GM23338 (cell line): ENCODE measurements at regions not wholly inside any gene's neighbourhood (a gene's known extent, or its start where the extent isn't known, plus 50 kb on each side); places are given as distances from the start of the nearest gene placed in this dataset.

ENCODE experiments used
- ATAC-seq: fragments of 200-7000 bp; cut with Tn5 transposase; 3 replicates; pipeline ENCODE4 v1.9.1; 2020
- DNase-seq: peaks from one replicate; pipeline ENCODE4 v3.0.0-alpha.2; 2015; ENCODE audit warnings: low spot score
- H2AFZ ChIP-seq: fragments of 200-600 bp; sonication (generic); 2 replicates; pipeline ENCODE4 v1.8.0; 2016; ENCODE audit warnings: antibody characterized with exemption, mild to moderate bottlenecking, moderate library complexity
- H3F3A ChIP-seq: fragments of 200-600 bp; sonication (generic); replicated peaks from 2 replicates; pipeline ENCODE4 v1.8.0; 2017; ENCODE audit warnings: antibody characterized with exemption, mixed run types, low read depth
- H3K27ac ChIP-seq: fragments of 200-600 bp; sonication (generic); 2 replicates; pipeline ENCODE4 v1.6.1; 2016; ENCODE audit warnings: low read depth
- H3K27me3 ChIP-seq: fragments of 200-600 bp; sonication (generic); 2 replicates; pipeline ENCODE4 v1.8.0; 2016; ENCODE audit warnings: mild to moderate bottlenecking, mixed run types, moderate library complexity; ENCODE audit not compliant: insufficient read depth
- H3K36me3 ChIP-seq: fragments of 200-600 bp; sonication (generic); 2 replicates; pipeline ENCODE4 v1.8.0; 2016; ENCODE audit warnings: mild to moderate bottlenecking; ENCODE audit not compliant: insufficient read depth
- H3K4me1 ChIP-seq: fragments of 200-600 bp; sonication (generic); 2 replicates; pipeline ENCODE4 v1.8.0; 2016; ENCODE audit warnings: mild to moderate bottlenecking, moderate library complexity; ENCODE audit not compliant: insufficient read depth
- H3K4me2 ChIP-seq: fragments of 200-600 bp; sonication (generic); 2 replicates; pipeline ENCODE4 v1.7.1; 2017; ENCODE audit warnings: mixed run types
- H3K4me3 ChIP-seq: fragments of 200-600 bp; sonication (generic); 2 replicates; pipeline ENCODE4 v1.6.1; 2016; ENCODE audit warnings: mixed run types
- H3K79me2 ChIP-seq: fragments of 200-600 bp; sonication (generic); replicated peaks from 2 replicates; pipeline ENCODE4 v1.8.0; 2017; ENCODE audit warnings: mild to moderate bottlenecking; ENCODE audit not compliant: insufficient read depth
- H3K9me2 ChIP-seq: fragments of 200-600 bp; sonication (generic); 2 replicates; pipeline ENCODE4 v1.8.0; 2017; ENCODE audit not compliant: insufficient read depth
- H4K20me1 ChIP-seq: fragments of 200-600 bp; sonication (generic); replicated peaks from 2 replicates; pipeline ENCODE4 v1.8.0; 2017; ENCODE audit warnings: mild to moderate bottlenecking; ENCODE audit not compliant: insufficient read depth
- H3K27ac Mint-ChIP-seq: 2 replicates; pipeline ENCODE4 v1.8.0; 2020; ENCODE audit warnings: inconsistent platforms, mild to moderate bottlenecking, moderate library complexity, mixed read lengths
- H3K27me3 Mint-ChIP-seq: 3 replicates; pipeline ENCODE4 v1.8.0; 2022; ENCODE audit warnings: low read depth, mild to moderate bottlenecking, moderate library complexity, mixed read lengths, inconsistent platforms; ENCODE audit not compliant: insufficient read depth, poor library complexity
- H3K36me3 Mint-ChIP-seq: 3 replicates; pipeline ENCODE4 v1.8.0; 2021; ENCODE audit warnings: low read depth, mild to moderate bottlenecking, inconsistent platforms, moderate library complexity, mixed read lengths
- H3K4me1 Mint-ChIP-seq: 3 replicates; pipeline ENCODE4 v1.8.0; 2020; ENCODE audit warnings: mild to moderate bottlenecking, inconsistent platforms, mixed read lengths
- H3K4me3 Mint-ChIP-seq: 3 replicates; pipeline ENCODE4 v1.8.0; 2021; ENCODE audit warnings: moderate library complexity, mild to moderate bottlenecking, inconsistent platforms, mixed read lengths
- H3K9me3 Mint-ChIP-seq: 3 replicates; pipeline ENCODE4 v1.8.0; 2020; ENCODE audit warnings: moderate library complexity, mild to moderate bottlenecking, inconsistent platforms, mixed read lengths
- CREB1 ChIP-seq: fragments of 250-450 bp; sonication (Bioruptor Pico); IDR thresholded peaks from 2 replicates; pipeline ENCODE4 v1.5.0; 2020; ENCODE audit warnings: low read depth, mild to moderate bottlenecking, moderate library complexity
- EZH2 ChIP-seq: fragments of 200-600 bp; sonication (generic); IDR thresholded peaks from one replicate; pipeline ENCODE4 v1.8.0; 2017; ENCODE audit warnings: antibody characterized with exemption, mild to moderate bottlenecking, low read depth; ENCODE audit not compliant: unreplicated experiment
- EZH2phosphoT487 ChIP-seq: fragments of 200-600 bp; sonication (generic); IDR thresholded peaks from one replicate; pipeline ENCODE4 v1.8.1; 2018; ENCODE audit warnings: antibody characterized with exemption; ENCODE audit not compliant: unreplicated experiment
- JUNB ChIP-seq: IDR thresholded peaks from one replicate; pipeline ENCODE4 v1.6.1; 2016; ENCODE audit warnings: antibody characterized with exemption; ENCODE audit not compliant: unreplicated experiment
- NANOG ChIP-seq: IDR thresholded peaks from 2 replicates; pipeline ENCODE4 v1.6.1; 2016; ENCODE audit warnings: antibody characterized with exemption, borderline replicate concordance
- STAT1 ChIP-seq: IDR thresholded peaks from one replicate; pipeline ENCODE4 v1.6.1; 2016; ENCODE audit warnings: antibody characterized with exemption; ENCODE audit not compliant: unreplicated experiment
- ZNF114 ChIP-seq: fragments of 250-450 bp; sonication (Bioruptor Pico); IDR thresholded peaks from 2 replicates; pipeline ENCODE4 v1.5.0; 2020; ENCODE audit warnings: mild to moderate bottlenecking, moderate library complexity
- ZNF331 ChIP-seq: fragments of 250-450 bp; sonication (Bioruptor Pico); IDR thresholded peaks from 2 replicates; pipeline ENCODE4 v1.5.0; 2020; ENCODE audit warnings: low read depth, mild to moderate bottlenecking, moderate library complexity
- ZNF462 ChIP-seq: fragments of 250-450 bp; sonication (Bioruptor Pico); IDR thresholded peaks from 2 replicates; pipeline ENCODE4 v1.5.0; 2020; ENCODE audit warnings: mild to moderate bottlenecking, moderate library complexity
- TF ChIP-seq, protein P1 (sequence below), 2 experiments: fragments of 200-600 bp in 1 of 2; sonication (generic) in 1 of 2; conservative IDR thresholded peaks; 2 replicates each; pipeline versions ENCODE4 v1.5.1 to v1.6.1; 2016 to 2017; ENCODE audit warnings: antibody characterized with exemption in 2 of 2, low read depth in 2 of 2, mild to moderate bottlenecking in 2 of 2, moderate library complexity in 1 of 2
- TF ChIP-seq, protein P2 (sequence below): IDR thresholded peaks from one replicate; pipeline ENCODE4 v1.6.1; 2018; ENCODE audit warnings: antibody characterized with exemption; ENCODE audit not compliant: unreplicated experiment
- TF ChIP-seq, protein P3 (sequence below): IDR thresholded peaks from 2 replicates; pipeline ENCODE4 v1.6.1; 2016; ENCODE audit warnings: antibody characterized with exemption

DNA sequence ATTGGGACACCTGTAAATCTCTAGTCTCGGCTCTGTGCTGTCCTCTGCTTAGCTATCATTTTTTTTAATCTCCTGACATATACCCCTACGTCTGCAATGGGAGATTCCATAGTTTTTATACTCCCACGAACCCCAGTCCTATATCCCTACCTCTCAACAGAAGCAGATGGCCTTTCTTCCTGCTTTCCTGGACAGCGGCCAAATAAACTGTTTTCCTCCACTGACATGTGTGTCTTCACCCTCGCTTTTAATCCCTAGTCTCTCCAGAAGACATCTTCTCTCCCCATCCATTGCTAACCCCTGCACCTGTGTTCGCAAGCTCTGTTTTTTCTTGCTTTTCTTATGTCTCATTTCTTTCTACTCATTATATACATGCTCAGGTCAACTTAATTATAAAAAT is 395.4 kb downstream of the EPHA4 start (continued):
- no peak for TF ChIP-seq ZNF462
- no peak for TF ChIP-seq JUNB

DNA sequence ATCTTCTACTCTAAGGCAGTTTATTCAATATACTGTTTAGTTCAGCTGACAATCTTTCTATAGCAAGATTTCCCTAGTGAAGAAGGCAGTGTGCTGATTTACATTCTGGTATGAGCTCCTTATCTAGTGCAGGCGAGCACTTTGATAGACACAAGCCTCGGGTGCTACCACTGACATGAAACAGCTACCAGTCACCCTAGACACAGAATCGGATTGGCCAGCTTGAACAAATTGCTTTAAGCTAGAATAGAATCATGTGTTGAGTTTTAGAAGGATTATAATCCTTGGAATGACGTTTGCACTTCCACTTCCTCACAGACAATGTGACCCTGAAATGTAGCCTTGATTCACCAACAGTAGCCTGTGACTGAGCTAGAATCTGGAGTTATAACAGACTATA is 394.0 kb downstream of the EPHA4 start:
- Histone ChIP-seq H3K27ac (no peak overlapping the region), H4K20me1 (no peaks in the 10 kb centered on the region), H3K4me1 (no peaks in the 10 kb centered on the region), H3K4me2 (no peak overlapping the region), H3K9me2 (no peaks in the 10 kb centered on the region), H3K79me2 (no peaks in the 10 kb centered on the region), H2AFZ (no peak overlapping the region), H3K27me3 (no peaks in the 10 kb centered on the region), H3F3A (no peaks in the 10 kb centered on the region), H3K4me3 (no peak overlapping the region), H3K36me3 (no peaks in the 10 kb centered on the region)
- no peak overlapping the region for H3K27ac Mint-ChIP-seq
- H3K4me1 Mint-ChIP-seq: no peaks in the 10 kb centered on the region
- no peaks in the 10 kb centered on the region for H3K27me3 Mint-ChIP-seq
- no peak overlapping the region for H3K4me3 Mint-ChIP-seq
- no peaks in the 10 kb centered on the region for H3K36me3 Mint-ChIP-seq
- H3K9me3 Mint-ChIP-seq: no peaks in the 10 kb centered on the region
- DNase-seq: no peak
- no peak for ATAC-seq
- TF ChIP-seq ZNF331 (CRISPR knock-in tag) (no peak), JUNB (no peak), EZH2phosphoT487 (no peak), EZH2 (no peak), ZNF114 (CRISPR knock-in tag) (no peak), CREB1 (no peak), STAT1 (no peak), NANOG (no peak)
- TF ChIP-seq, protein P1, sequence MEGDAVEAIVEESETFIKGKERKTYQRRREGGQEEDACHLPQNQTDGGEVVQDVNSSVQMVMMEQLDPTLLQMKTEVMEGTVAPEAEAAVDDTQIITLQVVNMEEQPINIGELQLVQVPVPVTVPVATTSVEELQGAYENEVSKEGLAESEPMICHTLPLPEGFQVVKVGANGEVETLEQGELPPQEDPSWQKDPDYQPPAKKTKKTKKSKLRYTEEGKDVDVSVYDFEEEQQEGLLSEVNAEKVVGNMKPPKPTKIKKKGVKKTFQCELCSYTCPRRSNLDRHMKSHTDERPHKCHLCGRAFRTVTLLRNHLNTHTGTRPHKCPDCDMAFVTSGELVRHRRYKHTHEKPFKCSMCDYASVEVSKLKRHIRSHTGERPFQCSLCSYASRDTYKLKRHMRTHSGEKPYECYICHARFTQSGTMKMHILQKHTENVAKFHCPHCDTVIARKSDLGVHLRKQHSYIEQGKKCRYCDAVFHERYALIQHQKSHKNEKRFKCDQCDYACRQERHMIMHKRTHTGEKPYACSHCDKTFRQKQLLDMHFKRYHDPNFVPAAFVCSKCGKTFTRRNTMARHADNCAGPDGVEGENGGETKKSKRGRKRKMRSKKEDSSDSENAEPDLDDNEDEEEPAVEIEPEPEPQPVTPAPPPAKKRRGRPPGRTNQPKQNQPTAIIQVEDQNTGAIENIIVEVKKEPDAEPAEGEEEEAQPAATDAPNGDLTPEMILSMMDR (conservative IDR thresholded peaks at IDR 0.05; ENCODE audit: low read depth in 2 of 2): no peak
- TF ChIP-seq, protein P2, sequence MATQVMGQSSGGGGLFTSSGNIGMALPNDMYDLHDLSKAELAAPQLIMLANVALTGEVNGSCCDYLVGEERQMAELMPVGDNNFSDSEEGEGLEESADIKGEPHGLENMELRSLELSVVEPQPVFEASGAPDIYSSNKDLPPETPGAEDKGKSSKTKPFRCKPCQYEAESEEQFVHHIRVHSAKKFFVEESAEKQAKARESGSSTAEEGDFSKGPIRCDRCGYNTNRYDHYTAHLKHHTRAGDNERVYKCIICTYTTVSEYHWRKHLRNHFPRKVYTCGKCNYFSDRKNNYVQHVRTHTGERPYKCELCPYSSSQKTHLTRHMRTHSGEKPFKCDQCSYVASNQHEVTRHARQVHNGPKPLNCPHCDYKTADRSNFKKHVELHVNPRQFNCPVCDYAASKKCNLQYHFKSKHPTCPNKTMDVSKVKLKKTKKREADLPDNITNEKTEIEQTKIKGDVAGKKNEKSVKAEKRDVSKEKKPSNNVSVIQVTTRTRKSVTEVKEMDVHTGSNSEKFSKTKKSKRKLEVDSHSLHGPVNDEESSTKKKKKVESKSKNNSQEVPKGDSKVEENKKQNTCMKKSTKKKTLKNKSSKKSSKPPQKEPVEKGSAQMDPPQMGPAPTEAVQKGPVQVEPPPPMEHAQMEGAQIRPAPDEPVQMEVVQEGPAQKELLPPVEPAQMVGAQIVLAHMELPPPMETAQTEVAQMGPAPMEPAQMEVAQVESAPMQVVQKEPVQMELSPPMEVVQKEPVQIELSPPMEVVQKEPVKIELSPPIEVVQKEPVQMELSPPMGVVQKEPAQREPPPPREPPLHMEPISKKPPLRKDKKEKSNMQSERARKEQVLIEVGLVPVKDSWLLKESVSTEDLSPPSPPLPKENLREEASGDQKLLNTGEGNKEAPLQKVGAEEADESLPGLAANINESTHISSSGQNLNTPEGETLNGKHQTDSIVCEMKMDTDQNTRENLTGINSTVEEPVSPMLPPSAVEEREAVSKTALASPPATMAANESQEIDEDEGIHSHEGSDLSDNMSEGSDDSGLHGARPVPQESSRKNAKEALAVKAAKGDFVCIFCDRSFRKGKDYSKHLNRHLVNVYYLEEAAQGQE: no peak
- TF ChIP-seq, protein P3, sequence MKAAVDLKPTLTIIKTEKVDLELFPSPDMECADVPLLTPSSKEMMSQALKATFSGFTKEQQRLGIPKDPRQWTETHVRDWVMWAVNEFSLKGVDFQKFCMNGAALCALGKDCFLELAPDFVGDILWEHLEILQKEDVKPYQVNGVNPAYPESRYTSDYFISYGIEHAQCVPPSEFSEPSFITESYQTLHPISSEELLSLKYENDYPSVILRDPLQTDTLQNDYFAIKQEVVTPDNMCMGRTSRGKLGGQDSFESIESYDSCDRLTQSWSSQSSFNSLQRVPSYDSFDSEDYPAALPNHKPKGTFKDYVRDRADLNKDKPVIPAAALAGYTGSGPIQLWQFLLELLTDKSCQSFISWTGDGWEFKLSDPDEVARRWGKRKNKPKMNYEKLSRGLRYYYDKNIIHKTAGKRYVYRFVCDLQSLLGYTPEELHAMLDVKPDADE: no peak
